Fibroblast of skin of right biceps (primary cell): ENCODE measurements at regions not wholly inside any gene's neighbourhood (a gene's known extent, or its start where the extent isn't known, plus 50 kb on each side); places are given as distances from the start of the nearest gene placed in this dataset.
A peak's percentile ranks its signal among the peaks of the same experiment; 100 is the strongest.

Experiments used
- DNase-seq: peaks from one replicate; pipeline ENCODE4 v3.0.0-alpha.2; 2013

DNA sequence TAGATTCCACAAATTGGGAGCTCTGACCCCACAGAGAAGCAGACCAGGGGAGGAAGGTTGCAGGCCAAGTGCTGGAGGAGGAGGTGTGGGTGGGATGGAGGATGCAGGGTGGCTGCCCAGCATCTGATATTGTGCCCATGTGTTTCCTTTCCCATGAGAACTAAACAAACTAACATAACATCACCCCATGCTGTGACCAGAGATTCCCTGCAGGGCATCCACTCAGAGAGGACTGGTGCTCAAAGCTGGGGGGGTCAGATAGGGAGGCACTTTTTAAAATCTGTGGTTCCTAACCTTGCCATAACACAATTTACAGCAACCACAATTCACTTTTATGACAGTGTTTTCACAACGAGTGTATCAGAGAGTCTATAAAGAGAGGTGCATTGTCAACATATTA lies 1277.6 kb downstream of the AACS start:
- no peak for DNase-seq

DNA sequence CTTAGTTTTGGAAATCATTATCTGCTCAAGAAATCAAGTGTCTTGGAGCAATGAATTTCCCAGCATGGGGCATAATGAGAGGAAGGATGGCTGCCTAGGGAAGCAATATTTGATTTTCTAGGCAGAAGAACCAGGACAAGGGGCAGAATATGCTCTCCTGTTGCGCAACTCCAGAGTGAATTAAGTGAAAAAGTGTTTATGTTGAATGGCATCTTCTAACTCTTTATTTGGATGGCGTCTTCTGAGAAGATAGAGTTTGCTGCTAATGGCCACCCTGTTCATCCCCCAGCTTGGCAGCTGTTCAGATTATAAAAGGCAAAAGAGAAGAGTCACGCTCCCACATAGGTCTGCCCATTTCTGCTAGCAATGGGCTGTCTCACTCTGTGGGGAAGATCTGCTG lies 1278.1 kb downstream of the AACS start:
- no peak for DNase-seq

DNA sequence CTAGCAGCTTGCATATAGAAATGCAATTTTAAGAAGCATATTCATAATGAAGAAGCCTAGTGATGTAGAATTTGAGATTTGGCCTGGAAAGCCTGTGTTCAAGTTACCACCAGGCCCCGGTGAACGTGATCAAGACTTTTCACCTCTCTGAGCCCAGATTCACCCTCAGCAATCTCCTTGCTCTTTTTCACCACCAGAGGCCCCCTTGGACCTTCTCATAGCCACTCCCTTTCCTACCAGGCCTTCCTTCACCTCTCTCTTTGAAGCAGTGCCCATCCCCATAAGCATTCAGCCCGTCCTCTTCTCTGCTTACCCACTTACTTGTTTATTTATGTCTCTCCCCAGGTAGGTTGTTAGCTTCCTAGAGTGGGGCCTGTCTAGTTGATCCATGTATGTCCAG lies 1280.9 kb downstream of the AACS start:
- DNase-seq, result no peak

DNA sequence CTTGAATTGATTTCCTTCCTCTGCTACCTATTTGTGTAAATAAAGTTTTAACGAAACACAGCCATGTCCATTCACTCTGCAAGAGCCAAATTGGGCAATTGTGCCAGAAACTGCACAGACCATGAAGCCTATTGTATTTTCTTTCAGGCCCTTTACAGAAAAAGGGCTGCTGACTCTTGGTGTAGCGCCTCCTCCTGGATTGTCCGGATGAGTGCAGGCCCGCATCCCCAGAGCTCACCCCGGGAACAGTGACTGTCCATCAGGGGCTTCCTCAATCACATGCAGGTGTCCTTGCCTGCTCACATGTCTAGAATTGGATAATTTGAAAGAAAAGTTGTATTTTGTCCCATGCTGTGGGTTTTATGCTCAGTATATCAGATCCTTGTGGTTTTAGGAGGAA lies 1282.2 kb downstream of the AACS start:
- DNase-seq, result no peak

DNA sequence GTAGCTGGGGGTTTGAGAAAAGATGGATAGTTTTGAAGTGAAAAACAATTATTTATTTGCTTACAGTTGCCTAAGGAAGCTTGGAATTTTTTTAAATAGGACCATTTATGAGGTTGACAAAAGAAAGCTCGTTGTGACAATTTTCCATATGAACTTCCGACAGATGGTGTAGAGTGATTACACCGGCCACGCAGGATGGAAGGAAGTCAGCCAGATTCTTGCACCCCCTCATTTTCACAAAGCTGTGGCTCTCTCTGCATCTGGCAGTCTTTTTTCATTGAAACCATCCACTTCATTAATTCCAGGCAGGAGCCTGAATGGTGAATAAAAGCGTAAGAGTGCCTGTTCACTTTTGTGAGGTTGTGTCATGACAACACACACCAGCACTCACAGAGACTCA lies 1284.1 kb downstream of the AACS start:
- DNase-seq, result no peak

DNA sequence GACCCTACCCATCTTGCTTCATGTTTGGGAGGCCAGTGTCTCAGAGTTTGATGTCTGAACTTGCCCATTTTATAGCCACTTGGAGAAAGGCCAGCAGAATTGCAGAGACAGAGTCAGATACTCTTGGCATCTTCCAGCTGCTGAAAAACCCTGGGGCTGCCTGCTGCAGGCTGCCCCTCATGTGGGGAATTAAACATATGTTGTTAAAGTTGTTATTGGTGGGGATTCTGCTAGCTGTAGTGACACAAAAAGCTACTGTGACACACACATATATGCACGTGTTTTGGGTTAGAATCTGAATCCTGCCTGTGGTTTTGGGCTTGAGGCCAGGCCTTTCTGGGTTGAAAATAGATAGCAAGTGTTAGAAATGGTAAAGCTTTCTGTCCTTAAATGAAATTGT lies 1288.4 kb downstream of the AACS start:
- DNase-seq, result peak; percentile 44

DNA sequence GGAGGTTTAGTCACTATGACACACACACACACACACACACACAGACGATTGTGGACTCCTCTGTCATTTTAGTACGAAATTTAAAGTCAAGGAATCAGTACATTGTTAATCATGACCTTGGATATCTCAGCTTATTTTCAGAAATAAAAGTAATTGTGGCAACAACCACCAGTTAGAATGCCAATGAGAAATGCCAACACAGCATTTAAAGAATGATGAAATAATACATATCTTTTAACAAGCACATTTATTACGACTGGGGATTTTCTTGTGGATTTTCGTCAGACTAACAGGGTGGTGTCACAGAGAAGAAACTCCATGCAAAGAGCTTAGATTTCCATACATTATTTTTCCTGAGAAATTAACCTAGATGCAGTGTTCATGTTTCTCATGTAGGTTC lies 1289.4 kb downstream of the AACS start:
- DNase-seq, result no peak

DNA sequence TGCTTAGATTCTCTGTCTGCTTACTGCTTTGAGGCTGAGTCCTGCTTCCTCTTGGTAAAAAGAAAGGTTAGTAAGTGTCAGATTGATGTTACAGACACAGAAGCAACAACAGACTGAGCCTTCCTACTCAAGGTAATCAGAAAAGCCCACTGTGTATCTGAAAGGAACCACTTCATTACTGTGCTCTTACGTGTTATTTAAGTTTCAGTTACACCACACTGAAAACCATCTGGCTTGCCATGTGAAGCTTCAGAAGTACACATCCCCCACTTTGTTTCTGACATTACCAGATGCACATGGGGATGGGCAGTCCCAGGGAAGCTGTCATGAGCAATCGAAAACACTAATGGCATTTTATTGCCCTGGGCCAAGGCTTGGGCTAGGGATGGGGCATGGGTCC lies 1290.1 kb downstream of the AACS start:
- peak; percentile 9 for DNase-seq

DNA sequence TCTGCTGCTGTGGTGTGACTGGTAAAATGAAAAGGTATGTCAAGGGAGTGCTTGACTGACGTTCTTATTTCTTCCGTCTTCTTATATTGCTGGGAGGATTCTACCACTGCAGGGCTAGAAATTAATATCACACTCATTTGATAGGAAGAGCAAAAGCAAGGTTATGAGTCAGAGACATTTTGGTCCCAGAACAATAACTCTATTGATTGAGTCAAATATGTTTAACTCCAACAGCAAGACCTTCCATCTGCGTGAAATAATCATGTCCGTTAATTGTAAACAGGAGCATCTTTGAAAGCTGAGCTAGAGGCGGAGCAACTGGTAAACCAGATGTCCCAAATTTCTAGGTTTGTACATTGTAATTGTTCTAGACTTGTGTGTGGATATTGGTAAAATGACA lies 1293.6 kb downstream of the AACS start:
- DNase-seq, result no peak

DNA sequence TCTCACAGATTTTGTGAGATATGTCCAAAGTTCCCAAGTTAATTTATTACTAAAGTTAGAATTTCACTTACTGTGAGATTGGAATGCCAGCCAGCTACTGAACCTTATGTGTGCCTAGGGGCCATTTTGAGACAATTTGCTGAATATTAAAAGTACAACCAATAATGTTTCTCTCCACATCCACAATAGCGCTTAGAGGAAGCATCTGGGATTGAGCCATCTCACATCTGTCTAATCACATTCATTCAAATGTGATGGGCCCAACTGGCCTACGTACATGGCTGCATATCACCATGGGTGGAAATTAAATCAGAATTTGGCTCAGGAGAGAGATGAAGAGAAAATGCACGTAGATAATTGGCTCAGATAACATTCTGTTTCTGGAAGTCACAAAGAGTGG lies 1294.0 kb downstream of the AACS start:
- DNase-seq, result no peak

DNA sequence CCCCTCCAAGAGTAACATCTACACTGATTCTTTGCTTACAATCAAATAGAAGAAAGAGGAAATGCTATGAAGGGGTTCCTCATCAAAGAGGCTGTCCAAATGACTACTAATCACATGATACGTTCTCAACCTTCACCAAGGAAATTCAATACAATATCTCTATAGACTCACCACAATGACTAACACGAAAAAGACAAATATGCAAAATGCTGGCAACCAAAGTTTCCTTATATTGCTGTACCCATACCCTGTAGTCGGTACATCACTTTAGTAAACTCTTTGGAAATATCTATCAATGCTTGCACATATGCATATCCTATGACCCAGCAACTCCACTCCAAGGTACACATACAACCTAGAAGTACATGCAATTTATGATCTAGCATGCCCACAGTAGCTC lies 1296.6 kb downstream of the AACS start:
- no peak for DNase-seq

DNA sequence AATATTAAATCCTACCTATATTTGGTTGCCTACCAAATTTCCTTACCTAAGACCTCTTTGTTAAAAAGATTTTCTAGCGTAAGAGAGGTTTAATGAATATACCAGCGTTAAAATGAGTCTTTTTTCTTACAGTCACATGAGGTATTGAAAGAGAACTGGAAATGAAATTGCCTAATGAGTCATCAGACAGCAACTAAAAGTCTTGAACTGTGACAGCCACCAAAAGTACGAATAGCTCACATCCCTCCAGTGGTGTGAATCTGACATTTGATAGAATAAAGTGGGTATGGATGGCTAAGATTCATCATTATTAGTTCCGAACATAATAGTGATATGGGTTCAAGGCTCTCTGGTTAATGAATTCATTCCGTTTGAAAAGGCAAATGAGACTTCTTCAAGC lies 1297.3 kb downstream of the AACS start:
- DNase-seq, result no peak

DNA sequence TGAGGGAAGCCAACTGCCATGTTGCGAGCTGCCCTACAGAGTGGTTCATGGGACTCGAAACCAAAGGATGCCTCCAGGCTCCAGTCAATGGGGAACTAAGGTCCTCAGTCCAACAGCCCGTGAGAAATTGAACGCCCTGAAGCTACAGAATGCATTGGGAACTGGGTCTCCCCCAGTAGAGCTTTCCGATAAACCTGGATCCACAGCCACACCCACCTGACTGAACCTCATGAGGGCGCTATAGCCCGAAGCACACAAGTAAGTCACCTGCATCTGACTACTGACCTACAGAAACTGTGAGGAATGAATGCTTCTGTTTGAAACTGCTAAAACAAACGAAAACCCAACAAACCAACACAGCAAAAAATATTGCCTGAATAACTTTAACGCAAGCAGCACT lies 1297.7 kb downstream of the AACS start:
- DNase-seq, result no peak

DNA sequence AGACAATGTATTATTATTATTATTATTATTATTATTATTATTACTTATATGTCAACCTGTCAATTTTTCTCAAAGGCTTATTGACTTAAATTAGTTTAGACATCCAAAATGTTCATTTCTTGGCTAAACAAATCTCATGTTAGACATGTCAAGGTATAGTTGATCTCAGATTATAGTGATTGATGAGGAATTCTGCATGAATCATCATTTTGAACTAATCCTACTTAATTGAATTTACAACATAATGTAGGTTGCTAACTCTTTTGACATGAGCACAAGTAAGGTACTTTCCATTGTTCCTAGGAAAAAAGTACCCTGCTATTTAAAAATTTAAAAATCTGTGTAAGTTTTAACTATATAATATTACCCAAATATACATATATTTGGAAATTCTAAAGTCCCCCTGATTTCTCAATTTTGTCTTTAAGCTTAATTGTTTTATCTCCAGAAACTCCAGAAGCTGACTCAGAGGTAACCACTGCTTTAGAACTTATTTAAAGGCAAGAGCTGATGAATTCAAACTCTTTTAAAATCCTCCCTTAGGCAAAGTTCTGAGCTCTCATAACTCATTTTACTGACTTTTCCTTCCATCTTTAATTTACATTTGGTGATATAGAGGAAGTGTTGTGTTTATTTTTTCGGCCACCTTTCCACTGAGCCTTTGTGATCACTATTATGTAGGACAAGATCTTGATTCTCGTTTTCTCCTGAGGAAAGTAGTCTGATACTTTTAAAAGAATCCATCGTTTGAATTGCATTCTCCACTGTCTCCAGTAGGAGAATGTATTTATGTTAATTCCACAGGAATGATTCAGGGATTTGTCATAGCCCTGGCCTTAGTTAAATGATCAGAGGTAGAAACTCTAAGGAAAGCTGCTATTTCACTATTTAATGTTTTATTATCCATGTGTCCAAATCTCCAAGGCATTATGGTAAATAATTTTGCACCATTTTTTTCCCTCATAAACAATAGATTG lies 1304.5 kb downstream of the AACS start:
- DNase-seq, result peak; percentile 66

DNA sequence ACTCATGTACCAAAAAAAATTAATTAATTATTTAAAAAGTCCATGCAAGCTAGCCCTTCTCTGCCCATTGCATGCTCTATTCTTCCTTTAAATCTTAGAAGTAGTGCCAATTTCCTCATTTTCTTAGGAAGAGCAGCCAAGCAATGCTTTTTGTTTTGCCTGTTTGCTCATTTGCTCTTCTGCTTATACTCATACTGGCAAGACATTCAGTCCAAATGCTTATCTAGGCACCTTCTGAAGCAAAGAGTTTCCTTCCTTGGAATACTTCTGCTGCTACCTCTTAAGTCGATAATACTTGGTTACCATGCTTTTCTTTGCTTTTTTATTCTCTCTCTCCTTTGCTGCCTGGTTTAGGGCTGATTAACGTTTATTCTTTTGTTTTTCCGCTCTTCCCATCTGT lies 1318.3 kb downstream of the AACS start:
- no peak for DNase-seq

DNA sequence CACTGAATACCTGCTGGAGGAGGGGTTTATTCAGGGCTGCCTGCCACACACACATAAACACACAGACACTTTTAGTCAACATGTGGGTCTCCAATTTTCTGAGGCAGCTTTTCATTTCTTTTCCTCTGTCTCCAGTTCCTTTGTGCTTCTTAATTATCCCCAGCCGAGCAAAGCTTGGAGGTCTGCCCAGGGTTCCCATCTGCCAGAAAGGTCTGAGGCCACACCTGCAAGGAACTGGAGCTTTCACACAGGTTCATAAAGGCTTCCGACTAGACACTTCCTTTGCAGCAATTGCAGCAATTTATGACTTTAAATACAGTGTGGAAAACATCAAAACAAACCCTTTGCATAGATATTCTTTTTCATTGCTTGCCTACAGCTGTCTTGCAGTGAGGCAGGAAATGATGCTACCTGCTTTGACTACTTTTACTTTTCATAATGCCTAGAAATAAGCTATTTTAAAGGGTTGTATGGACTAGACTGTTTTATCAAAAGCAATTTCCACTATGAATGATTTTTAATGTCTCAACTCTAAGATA lies 1318.9 kb downstream of the AACS start:
- DNase-seq, result no peak

DNA sequence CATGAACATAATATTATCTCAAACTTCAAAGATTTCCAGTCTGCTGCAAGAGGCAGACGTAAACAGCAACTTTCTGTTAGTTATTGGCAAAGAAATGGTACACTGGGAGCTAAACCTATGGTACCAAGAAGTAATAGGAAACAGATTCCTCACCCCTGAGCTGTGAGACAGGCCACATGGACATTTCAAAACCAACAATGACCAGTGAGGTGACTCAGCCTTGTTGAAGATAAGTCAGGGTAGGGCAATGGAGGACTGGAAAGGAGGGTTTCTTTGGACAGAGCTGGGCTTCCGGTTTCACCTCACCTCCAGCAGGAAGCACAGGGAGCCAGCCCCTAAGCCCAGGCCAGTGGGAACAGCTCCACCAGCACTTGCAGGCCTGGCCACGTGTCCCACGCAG lies 1320.5 kb downstream of the AACS start:
- DNase-seq, result no peak

DNA sequence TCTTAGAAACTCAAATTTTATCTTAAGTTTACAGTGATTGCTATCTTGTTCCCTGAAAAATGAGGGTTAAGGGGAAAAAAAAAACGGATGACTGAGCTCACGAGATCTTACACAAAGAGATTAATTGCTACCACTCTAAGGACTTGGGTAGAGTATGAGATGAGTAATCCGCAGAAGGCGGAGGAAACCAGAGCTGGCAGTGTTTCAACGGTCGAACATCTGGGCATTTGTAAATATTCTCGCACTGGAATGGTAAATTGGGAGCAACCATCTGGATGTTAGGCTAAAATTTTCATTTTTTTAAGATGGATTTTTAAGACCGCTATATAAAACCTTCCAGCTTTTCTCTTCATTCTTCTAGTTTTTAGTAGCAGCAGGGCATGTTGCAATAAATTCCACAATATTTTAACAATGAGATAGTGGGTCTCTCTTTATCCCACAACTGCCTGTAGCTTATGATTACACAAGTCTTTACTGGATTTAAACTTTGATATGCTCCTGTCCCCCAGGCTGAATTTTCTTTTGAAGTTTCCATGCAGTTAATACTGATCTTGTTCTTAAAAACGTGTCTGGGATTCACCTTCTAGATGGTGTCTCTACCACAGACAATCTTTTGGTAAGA lies 1324.1 kb downstream of the AACS start:
- peak; percentile 60 for DNase-seq

DNA sequence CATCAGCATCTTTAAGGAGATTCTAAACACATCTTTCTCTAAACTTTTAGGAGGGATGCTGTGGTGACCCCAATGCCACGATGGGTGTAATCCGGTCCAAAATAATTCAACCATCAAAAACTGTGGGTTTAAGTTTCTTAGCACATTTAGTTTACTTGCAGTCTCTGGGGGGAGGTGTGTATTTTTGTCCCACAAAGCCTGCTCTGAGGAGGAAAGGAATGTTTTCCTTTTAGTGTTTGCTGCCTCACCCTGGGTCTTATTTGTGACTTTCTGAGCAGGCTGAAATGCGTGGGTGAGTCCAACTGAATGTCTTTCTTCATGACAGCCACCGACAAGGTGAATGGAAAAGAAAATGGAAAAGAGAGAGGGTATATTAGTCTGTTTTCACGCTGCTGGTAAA lies 1324.7 kb downstream of the AACS start:
- DNase-seq, result no peak

DNA sequence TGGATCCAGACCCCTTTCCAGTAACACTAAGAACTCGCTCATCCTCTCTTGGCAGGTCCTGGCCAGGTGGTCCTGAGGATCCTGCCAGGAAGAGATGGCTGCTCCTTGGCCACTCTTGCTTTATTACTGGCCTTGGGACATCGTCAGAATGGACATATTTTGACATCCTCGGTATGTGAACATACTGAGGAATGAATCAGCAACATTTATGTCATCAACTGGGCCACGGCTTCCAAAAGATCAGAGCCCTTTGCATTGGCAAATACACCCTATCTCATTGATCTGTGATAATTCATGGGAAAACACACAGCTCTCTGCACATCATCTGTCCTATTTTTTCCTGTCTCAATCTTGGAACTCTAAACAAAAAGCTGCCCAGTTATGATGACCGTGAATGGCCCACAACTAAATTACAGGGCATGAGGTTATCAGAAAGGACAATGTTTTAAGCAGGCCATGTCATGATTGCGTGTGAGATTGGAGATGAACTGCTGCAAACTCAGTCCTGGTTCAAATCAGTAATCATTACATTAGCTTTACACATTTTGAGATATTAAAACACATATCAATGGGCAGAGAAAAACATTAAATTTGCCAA lies 1325.8 kb downstream of the AACS start:
- DNase-seq, result no peak

DNA sequence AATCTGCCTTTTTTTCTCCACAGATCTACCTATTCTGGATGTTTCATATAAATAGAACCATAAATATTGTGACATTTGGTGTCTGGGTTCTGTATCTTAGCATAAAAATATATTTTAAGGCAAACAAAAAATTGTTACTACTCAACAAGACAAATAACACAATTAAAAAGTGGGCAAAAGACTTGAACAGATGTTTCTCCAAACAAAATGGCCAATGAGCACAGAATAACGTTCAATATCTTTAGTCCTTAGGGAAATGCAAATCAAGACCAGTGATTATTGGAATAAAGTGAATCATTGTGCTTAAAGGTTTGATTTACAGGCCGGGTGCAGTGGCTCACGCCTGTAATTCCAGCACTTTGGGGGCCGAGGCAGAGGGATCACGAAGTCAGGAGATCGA lies 1331.3 kb downstream of the AACS start:
- no peak for DNase-seq

DNA sequence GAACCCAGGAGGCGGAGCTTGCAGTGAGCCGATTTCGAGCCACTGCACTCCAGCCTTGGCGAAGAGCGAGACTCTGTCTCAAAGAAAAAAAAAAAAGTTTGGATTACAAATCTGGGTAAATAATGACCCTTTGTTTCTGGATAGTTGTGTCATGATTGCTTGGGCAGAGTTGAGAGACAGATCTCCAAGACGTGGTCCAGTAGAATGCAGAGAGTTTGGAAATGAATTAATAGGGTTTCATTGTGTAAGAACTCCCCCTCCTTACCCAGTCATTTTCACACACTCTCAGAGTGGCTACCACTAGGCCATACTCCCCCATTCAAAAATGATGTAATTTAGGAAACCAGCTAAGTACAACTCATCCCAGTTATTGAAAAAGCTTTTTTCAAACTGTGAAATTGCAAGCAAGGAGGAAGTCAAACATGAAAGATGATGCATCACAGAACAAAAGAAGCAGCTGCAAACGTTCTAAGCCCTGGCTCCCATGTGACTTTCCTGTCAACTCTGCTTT lies 1331.9 kb downstream of the AACS start:
- DNase-seq, result no peak

DNA sequence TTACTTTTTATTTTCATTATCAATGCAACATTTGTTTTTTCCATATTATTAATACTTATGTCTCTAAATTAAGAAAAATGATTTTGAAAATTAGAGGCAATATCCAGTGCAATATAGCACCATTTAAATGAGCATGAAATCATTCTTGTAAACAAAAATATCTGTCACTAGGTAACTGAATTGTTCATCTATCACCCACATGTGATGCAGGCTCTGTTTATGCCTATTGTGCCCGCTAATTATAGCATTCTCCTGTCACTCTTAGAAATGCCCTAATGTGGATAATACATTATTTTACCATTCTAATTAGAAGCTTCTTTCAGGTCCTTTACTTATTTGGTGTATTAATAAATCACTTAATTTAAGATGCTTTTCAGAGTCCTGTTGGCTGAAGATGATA lies 1332.4 kb downstream of the AACS start:
- no peak for DNase-seq

DNA sequence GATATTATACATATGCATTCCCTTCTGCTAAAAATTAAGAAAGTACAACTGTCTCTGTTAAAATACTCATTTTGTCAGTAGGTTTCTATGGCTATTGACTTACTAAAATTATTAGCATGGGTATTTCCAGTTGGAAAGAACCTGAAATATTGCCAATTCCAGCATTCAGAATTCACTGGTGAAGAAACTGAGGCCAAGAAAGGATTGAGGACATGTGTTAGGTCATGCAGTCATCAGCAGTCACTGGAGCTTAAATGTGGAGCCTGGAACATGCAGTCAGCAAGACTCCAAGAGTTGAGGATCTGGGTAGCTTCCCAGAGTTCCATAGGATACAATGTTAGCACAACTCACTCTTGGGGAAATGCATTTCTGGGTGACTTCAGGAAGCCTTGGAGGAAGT lies 1335.6 kb downstream of the AACS start:
- DNase-seq, result no peak
